HCT116 (cell line): ENCODE measurements at regions not wholly inside any gene's neighbourhood (a gene's known extent, or its start where the extent isn't known, plus 50 kb on each side); places are given as distances from the start of the nearest gene placed in this dataset.

ENCODE experiments used
- ATAC-seq: fragments of 200-7000 bp; cut with Tn5 transposase; 2 replicates; pipeline ENCODE4 v1.9.1; 2020; ENCODE audit warnings: mild to moderate bottlenecking, moderate library complexity
- BruUV-seq: library from RNA; stranded (reverse); fragments of 400-500 nt; replicated peaks from 2 replicates; lab custom pipeline; 2021; lab: Mats Ljungman, UMichigan
- CTCF ChIA-PET: fragments of 300-600 bp; sonication (Branson Sonifier 250); formaldehyde crosslinking; loops from one replicate; lab custom pipeline; 2021; ENCODE audit warnings: antibody characterized with exemption; lab: Charles Lee
- POLR2A ChIA-PET: fragments of 300-600, 350-600 bp; sonication (Branson Sonifier 250); formaldehyde crosslinking; loops from one replicate; lab custom pipeline; 2021; ENCODE audit warnings: antibody characterized with exemption; lab: Charles Lee
- RAD21 ChIA-PET, 2 experiments: fragments of 300-600 bp; sonication (Branson Sonifier 250); formaldehyde crosslinking; loops; one replicate each; lab custom pipeline; 2023; ENCODE audit warnings: low total read pairs in 2 of 2; ENCODE audit not compliant: uncharacterized antibody in 2 of 2, unreplicated experiment in 2 of 2, low non-redundant PET in 1 of 2; lab: Charles Lee
- DNase-seq: peaks from one replicate; pipeline ENCODE4 v3.0.0-alpha.2; 2010; ENCODE audit warnings: low read depth, low spot score
- H2AFZ ChIP-seq: fragments of 200-600 bp; shearing (Covaris generic), sonication (generic); 2 replicates; pipeline ENCODE4 v1.6.1; 2017; ENCODE audit warnings: low read depth, mixed run types, mixed read lengths, antibody characterized with exemption, low read length; ENCODE audit not compliant: poor library complexity, severe bottlenecking
- H3K27ac ChIP-seq: 2 replicates; pipeline ENCODE4 v1.5.1; 2012; ENCODE audit warnings: low read depth, low read length
- H3K27me3 ChIP-seq: fragments of 200-600 bp; sonication (generic); 2 replicates; pipeline ENCODE4 v1.6.1; 2016; ENCODE audit warnings: mixed run types, low read length, mixed read lengths; ENCODE audit not compliant: insufficient read depth
- H3K36me3 ChIP-seq, 2 experiments: fragments of 200-500 bp in 1 of 2; fragments of 200-600 bp in 1 of 2; sonication (Bioruptor generic) in 1 of 2; sonication (generic) in 1 of 2; 2 replicates each; pipeline versions ENCODE4 v1.5.1 to v1.6.1; 2014 to 2016; ENCODE audit warnings: low read length in 2 of 2, inconsistent platforms in 1 of 2, mixed read lengths in 1 of 2, mixed run types in 1 of 2; ENCODE audit not compliant: insufficient read depth in 2 of 2, control insufficient read depth in 1 of 2
- H3K4me1 ChIP-seq, 2 experiments: fragments of 200-600 bp in 1 of 2; sonication (generic) in 1 of 2; 2 replicates each; pipeline versions ENCODE4 v1.5.1 to v1.6.1; 2012 to 2017; ENCODE audit warnings: low read length in 2 of 2, inconsistent platforms in 1 of 2, mild to moderate bottlenecking in 1 of 2, mixed read lengths in 1 of 2, mixed run types in 1 of 2, moderate library complexity in 1 of 2; ENCODE audit not compliant: insufficient read depth in 2 of 2, control insufficient read depth in 1 of 2
- H3K4me2 ChIP-seq: fragments of 200-600 bp; sonication (generic); 2 replicates; pipeline ENCODE4 v1.6.1; 2017; ENCODE audit warnings: mixed run types, low read length, mixed read lengths
- H3K4me3 ChIP-seq, 2 experiments: fragments of 200-600 bp in 1 of 2; sonication (generic) in 1 of 2; replicated peaks in 1 of 2; 2 replicates each; pipeline ENCODE4 v1.5.1; 2011 to 2016; ENCODE audit warnings: low read length in 2 of 2, control low read depth in 1 of 2, low read depth in 1 of 2, mild to moderate bottlenecking in 1 of 2, mixed read lengths in 1 of 2, mixed run types in 1 of 2
- H3K79me2 ChIP-seq: fragments of 200-600 bp; sonication (generic); 2 replicates; pipeline ENCODE4 v1.6.1; 2017; ENCODE audit warnings: mild to moderate bottlenecking, mixed run types, low read length, moderate library complexity, mixed read lengths; ENCODE audit not compliant: insufficient read depth
- H3K9ac ChIP-seq: fragments of 200-600 bp; sonication (generic); 2 replicates; pipeline ENCODE4 v1.6.1; 2016; ENCODE audit warnings: low read length, mixed read lengths
- H3K9me2 ChIP-seq: fragments of 200-600 bp; sonication (generic), shearing (Covaris generic); 2 replicates; pipeline ENCODE4 v1.6.1; 2017; ENCODE audit warnings: mixed run types, mild to moderate bottlenecking, moderate library complexity; ENCODE audit not compliant: insufficient read depth
- H3K9me3 ChIP-seq, 2 experiments: fragments of 200-500 bp in 1 of 2; fragments of 200-600 bp in 1 of 2; sonication (Bioruptor generic) in 1 of 2; sonication (generic) in 1 of 2; 2 replicates each; pipeline ENCODE4 v1.6.1; 2014 to 2017; ENCODE audit warnings: low read length in 2 of 2, mixed read lengths in 2 of 2, inconsistent platforms in 1 of 2, low read depth in 1 of 2, mild to moderate bottlenecking in 1 of 2, mixed run types in 1 of 2, moderate library complexity in 1 of 2; ENCODE audit not compliant: control insufficient read depth in 1 of 2, insufficient read depth in 1 of 2
- H4K20me1 ChIP-seq: fragments of 200-600 bp; sonication (generic), shearing (Covaris generic); 2 replicates; pipeline ENCODE4 v1.6.1; 2017; ENCODE audit warnings: mixed run types, mild to moderate bottlenecking, moderate library complexity; ENCODE audit not compliant: insufficient read depth
- CBX3 ChIP-seq: IDR thresholded peaks from 2 replicates; pipeline ENCODE4 v1.6.1; 2012; ENCODE audit warnings: low read depth
- CTCF ChIP-seq, 3 experiments: fragments of 200-600 bp in 1 of 3; sonication (generic) in 1 of 3; IDR thresholded peaks in 2 of 3; conservative IDR thresholded peaks in 1 of 3; 2 replicates each; pipeline ENCODE4 v1.5.1; 2012 to 2017; ENCODE audit warnings: low read depth in 2 of 3, low read length in 2 of 3, antibody characterized with exemption in 1 of 3, borderline replicate concordance in 1 of 3, control low read depth in 1 of 3, mild to moderate bottlenecking in 1 of 3, mixed read lengths in 1 of 3, mixed run types in 1 of 3, moderate library complexity in 1 of 3; ENCODE audit not compliant: insufficient read depth in 1 of 3
- ELF1 ChIP-seq: IDR thresholded peaks from 2 replicates; pipeline ENCODE4 v1.6.1; 2012; ENCODE audit warnings: low read depth, borderline replicate concordance
- EZH2 ChIP-seq: fragments of 200-600 bp; sonication (generic); IDR thresholded peaks from 2 replicates; pipeline ENCODE4 v1.6.1; 2017; ENCODE audit warnings: antibody characterized with exemption, mixed run types
- EZH2phosphoT487 ChIP-seq: fragments of 200-600 bp; IDR thresholded peaks from 2 replicates; pipeline ENCODE4 v1.6.1; 2018; ENCODE audit warnings: antibody characterized with exemption, borderline replicate concordance
- FOSL1 ChIP-seq: IDR thresholded peaks from 2 replicates; pipeline ENCODE4 v1.6.1; 2012; ENCODE audit warnings: low read depth
- MAX ChIP-seq: IDR thresholded peaks from 2 replicates; pipeline ENCODE4 v1.6.1; 2012
- POLR2A ChIP-seq: IDR thresholded peaks from 2 replicates; pipeline ENCODE4 v1.7.0; 2011; ENCODE audit warnings: borderline replicate concordance; ENCODE audit not compliant: insufficient read depth, insufficient read length; ENCODE audit errors: extremely low read depth
- POLR2AphosphoS5 ChIP-seq: IDR thresholded peaks from 2 replicates; pipeline ENCODE4 v1.6.1; 2011; ENCODE audit warnings: mild to moderate bottlenecking, low read depth, low read length, moderate library complexity
- TCF7L2 ChIP-seq: IDR thresholded peaks from 2 replicates; pipeline ENCODE4 v1.7.0; 2011; ENCODE audit warnings: borderline replicate concordance, inconsistent platforms; ENCODE audit not compliant: insufficient read depth, insufficient read length; ENCODE audit errors: extremely low read depth
- YY1 ChIP-seq: IDR thresholded peaks from 2 replicates; pipeline ENCODE4 v1.6.1; 2011; ENCODE audit warnings: low read length, low read depth, moderate library complexity, mild to moderate bottlenecking; ENCODE audit not compliant: insufficient replicate concordance; ENCODE audit errors: extremely low read depth
- ZBTB33 ChIP-seq: IDR thresholded peaks from 2 replicates; pipeline ENCODE4 v1.6.1; 2011; ENCODE audit warnings: mild to moderate bottlenecking, low read length, moderate library complexity; ENCODE audit not compliant: insufficient replicate concordance; ENCODE audit errors: extremely low read depth
- ZNF274 ChIP-seq: fragments of 200-500 bp; sonication (Bioruptor generic); IDR thresholded peaks from 2 replicates; pipeline ENCODE4 v1.6.1; 2014; ENCODE audit warnings: mild to moderate bottlenecking, low read depth, low read length, inconsistent platforms
- intact Hi-C: fragments of 100-400 bp; cut with micrococcal nuclease; formaldehyde crosslinking; loops from 2 replicates; pipeline ENCODE4 v1.10.0; 2022

- Histone ChIP-seq H4K20me1 (no peaks in the 10 kb centered on the region), H2AFZ (no peak overlapping the region), H3K9me3 (no peaks in the 10 kb centered on the region), H3K9me2 (no peaks in the 10 kb centered on the region), H3K27ac (no peak overlapping the region), H3K4me2 (no peak overlapping the region), H3K27me3 (no peaks in the 10 kb centered on the region), H3K4me1 (no peaks in the 10 kb centered on the region), H3K36me3 (no peaks in the 10 kb centered on the region)
- ChIA-PET RAD21 (no interaction called here), CTCF (no interaction called here), POLR2A (no interaction called here)
- no peak for ATAC-seq
- intact Hi-C loops, result no loop called here
- TF ChIP-seq YY1, result no peak
- TF ChIP-seq ZBTB33, result no peak
- no peak for TF ChIP-seq MAX
- TF ChIP-seq, all 23 proteins: peak for 0
- Histone ChIP-seq H3K9ac (no peak overlapping the region), H3K4me3 (no peak overlapping the region), H3K79me2 (no peaks in the 10 kb centered on the region)
- BruUV-seq, result no TSS peak
- no peak for DNase-seq
These were observed 170.0 kb upstream of the KCTD3 start for GRCh38 chr1:215397106-215397505.

- POLR2A ChIA-PET, result no interaction called here
- Histone ChIP-seq H3K27ac (no peak overlapping the region), H3K4me3 (no peak overlapping the region), H3K4me2 (no peak overlapping the region), H3K9me2 (no peaks in the 10 kb centered on the region), H3K36me3 (no peaks in the 10 kb centered on the region), H2AFZ (no peak overlapping the region), H3K9me3 (no peaks in the 10 kb centered on the region), H3K4me1 (no peaks in the 10 kb centered on the region), H3K79me2 (no peaks in the 10 kb centered on the region), H3K9ac (no peak overlapping the region), H4K20me1 (no peaks in the 10 kb centered on the region), H3K27me3 (no peaks in the 10 kb centered on the region)
- DNase-seq (no peak), ATAC-seq (no peak)
- RAD21 ChIA-PET, result no interaction called here
- BruUV-seq, result no TSS peak
- TF ChIP-seq EZH2 (no peak), ELF1 (no peak), POLR2AphosphoS5 (no peak), EZH2phosphoT487 (no peak), TCF7L2 (no peak), CBX3 (no peak), ZNF274 (no peak), CTCF (IDR thresholded peaks at IDR 0.05 in 2 of 3, conservative IDR thresholded peaks at IDR 0.05 in 1 of 3; ENCODE audit: borderline replicate concordance in 1 of 3, insufficient read depth in 1 of 3, low read depth in 2 of 3, low read length in 2 of 3) (no peak), FOSL1 (no peak), POLR2A (no peak)
- intact Hi-C loops, result no loop called here
- CTCF ChIA-PET, result no interaction called here
These were observed 169.3 kb upstream of the KCTD3 start for GRCh38 chr1:215397843-215398242.
